GM18505 (cell line): ENCODE measurements at regions not wholly inside any gene's neighbourhood (a gene's known extent, or its start where the extent isn't known, plus 50 kb on each side); places are given as distances from the start of the nearest gene placed in this dataset.

Source experiments
- ATAC-seq: cut with Tn5 transposase; IDR thresholded peaks from one replicate; pipeline ENCODE4 v1.9.1; 2021; ENCODE audit not compliant: unreplicated experiment
- POLR2A ChIP-seq: IDR thresholded peaks from 4 replicates; pipeline ENCODE4 v1.6.1; 2011; ENCODE audit warnings: borderline replicate concordance; ENCODE audit not compliant: insufficient read depth, insufficient read length; ENCODE audit errors: extremely low read depth

GRCh38 chr3:59631482-59631881 lies 581.7 kb upstream of the CFAP20DC start:
- no peak for TF ChIP-seq POLR2A
- no peak for ATAC-seq

GRCh38 chr3:59621037-59621436 lies 571.2 kb upstream of the CFAP20DC start:
- TF ChIP-seq POLR2A = no peak
- ATAC-seq = no peak

GRCh38 chr3:59620325-59620724 lies 570.5 kb upstream of the CFAP20DC start:
- no peak for TF ChIP-seq POLR2A
- ATAC-seq = no peak

GRCh38 chr3:59612444-59612715 lies 562.6 kb upstream of the CFAP20DC start:
- ATAC-seq = no peak
- TF ChIP-seq POLR2A = no peak

GRCh38 chr3:59611649-59612443 lies 562.0 kb upstream of the CFAP20DC start:
- no peak for TF ChIP-seq POLR2A
- no peak for ATAC-seq

GRCh38 chr3:59609657-59610348 lies 560.0 kb upstream of the CFAP20DC start:
- no peak for ATAC-seq
- no peak for TF ChIP-seq POLR2A

- ATAC-seq = no peak
- TF ChIP-seq POLR2A = no peak
These were observed 558.5 kb upstream of the CFAP20DC start for GRCh38 chr3:59608356-59608755.

GRCh38 chr3:59607656-59608055 lies 557.8 kb upstream of the CFAP20DC start:
- no peak for ATAC-seq
- no peak for TF ChIP-seq POLR2A

- no peak for ATAC-seq
These were observed 556.9 kb upstream of the CFAP20DC start for GRCh38 chr3:59606638-59607266.

GRCh38 chr3:59605944-59606534 lies 556.2 kb upstream of the CFAP20DC start:
- no peak for ATAC-seq
- TF ChIP-seq POLR2A = no peak

More at GRCh38 chr3:59606638-59607266, 556.9 kb upstream of the CFAP20DC start:
- TF ChIP-seq POLR2A = no peak

- TF ChIP-seq POLR2A = no peak
- no peak for ATAC-seq
These were observed 555.5 kb upstream of the CFAP20DC start for GRCh38 chr3:59605318-59605717.

- no peak for TF ChIP-seq POLR2A
- ATAC-seq = no peak
These were observed 551.7 kb upstream of the CFAP20DC start for GRCh38 chr3:59601486-59601885.

GRCh38 chr3:59600631-59601030 lies 550.8 kb upstream of the CFAP20DC start:
- TF ChIP-seq POLR2A = no peak
- no peak for ATAC-seq

GRCh38 chr3:59596741-59597140 lies 546.9 kb upstream of the CFAP20DC start:
- no peak for ATAC-seq
- no peak for TF ChIP-seq POLR2A

- no peak for TF ChIP-seq POLR2A
These were observed 546.0 kb upstream of the CFAP20DC start for GRCh38 chr3:59595830-59596229.

GRCh38 chr3:59593380-59593779 lies 543.6 kb upstream of the CFAP20DC start:
- no peak for TF ChIP-seq POLR2A
- no peak for ATAC-seq

More at GRCh38 chr3:59595830-59596229, 546.0 kb upstream of the CFAP20DC start:
- no peak for ATAC-seq
